Endothelial cell of umbilical vein (primary cell): ENCODE measurements at regions not wholly inside any gene's neighbourhood (a gene's known extent, or its start where the extent isn't known, plus 50 kb on each side); places are given as distances from the start of the nearest gene placed in this dataset.

Source experiments
- EZH2 ChIP-seq: IDR thresholded peaks from 2 replicates; pipeline ENCODE4 v1.6.1; 2012; ENCODE audit warnings: borderline replicate concordance, low read depth, mild to moderate bottlenecking, moderate library complexity, low read length, inconsistent platforms; ENCODE audit not compliant: severe bottlenecking
- JUN ChIP-seq: IDR thresholded peaks from 2 replicates; pipeline ENCODE4 v1.6.1; 2011; ENCODE audit warnings: borderline replicate concordance, low read depth; ENCODE audit not compliant: insufficient read length, insufficient read depth
- POLR2A ChIP-seq: IDR thresholded peaks from 2 replicates; pipeline ENCODE4 v1.6.1; 2012; ENCODE audit warnings: low read depth, mild to moderate bottlenecking, control low read depth, low read length
- POLR2AphosphoS5 ChIP-seq: IDR thresholded peaks from 2 replicates; pipeline ENCODE4 v1.6.1; 2012; ENCODE audit warnings: low read depth, mild to moderate bottlenecking, control low read depth, low read length, moderate library complexity; ENCODE audit not compliant: insufficient read depth

GRCh38 chr6:139920776-139921100 lies 546.3 kb upstream of the CITED2 start:
- TF ChIP-seq POLR2A, result no peak
- TF ChIP-seq EZH2, result no peak
- no peak for TF ChIP-seq JUN
- no peak for TF ChIP-seq POLR2AphosphoS5
